K562 (cell line): ENCODE measurements at regions not wholly inside any gene's neighbourhood (a gene's known extent, or its start where the extent isn't known, plus 50 kb on each side); places are given as distances from the start of the nearest gene placed in this dataset.

Experiments
- ATAC-seq: fragments of 200-7000 bp; cut with Tn5 transposase; 3 replicates; pipeline ENCODE4 v1.9.1; 2020; ENCODE audit warnings: moderate library complexity
- BruUV-seq: library from RNA; stranded (reverse); fragments of 400-500 nt; replicated peaks from 2 replicates; lab custom pipeline; 2021; lab: Mats Ljungman, UMichigan
- CTCF ChIA-PET: fragments of 300-600 bp; formaldehyde crosslinking; extraction: SDS; loops from one replicate; lab custom pipeline; 2021; ENCODE audit warnings: low intra/inter-chr PET ratio; lab: Yijun Ruan, JAX
- POLR2A ChIA-PET: fragments of 300-600, 350-650 bp; sonication (Branson Sonifier 250); formaldehyde crosslinking; extraction: SDS; loops from one replicate; lab custom pipeline; 2021; ENCODE audit warnings: antibody characterized with exemption, inconsistent platforms; lab: Yijun Ruan, JAX
- DNase-seq, 4 experiments: peaks; one replicate each; pipeline versions ENCODE4 v3.0.0 to v3.0.0-alpha.2; 2011 to 2018; ENCODE audit warnings: low spot score in 3 of 4, mixed read lengths in 3 of 4; ENCODE audit errors: extremely low read depth in 1 of 4
- FAIRE-seq: peaks from 2 replicates; lab custom pipeline; 2011; peaks lifted over from hg19 to GRCh38; lab: Jason Lieb, UNC
- H2AFZ ChIP-seq: 2 replicates; pipeline ENCODE4 v1.6.0; 2011; ENCODE audit warnings: low read depth, low read length, control low read depth, inconsistent platforms
- H3K27ac ChIP-seq: fragments of 200-600 bp; 3 replicates; pipeline ENCODE4 v1.8.0; 2011; ENCODE audit warnings: low read depth, mild to moderate bottlenecking, control low read depth, inconsistent platforms, low read length, moderate library complexity, mixed read lengths; ENCODE audit errors: extremely low read depth
- H3K27me3 ChIP-seq, 2 experiments: fragments of 300-600 bp in 1 of 2; 2 replicates in 1 of 2; 3 replicates in 1 of 2; pipeline versions ENCODE4 v1.6.0 to v1.8.0; 2011; ENCODE audit warnings: inconsistent platforms in 2 of 2, low read length in 2 of 2, mild to moderate bottlenecking in 1 of 2, mixed read lengths in 1 of 2, moderate library complexity in 1 of 2; ENCODE audit not compliant: control insufficient read depth in 2 of 2, insufficient read depth in 2 of 2
- H3K36me3 ChIP-seq: fragments of 300-600 bp; 3 replicates; pipeline ENCODE4 v1.8.0; 2011; ENCODE audit warnings: mild to moderate bottlenecking, low read length, inconsistent platforms; ENCODE audit not compliant: control insufficient read depth, insufficient read depth
- H3K4me1 ChIP-seq, 2 experiments: fragments of 200-600 bp in 1 of 2; replicated peaks in 1 of 2; 2 replicates in 1 of 2; 3 replicates in 1 of 2; pipeline versions ENCODE4 v1.5.1 to v1.8.0; 2011; ENCODE audit warnings: inconsistent platforms in 2 of 2, low read length in 2 of 2, mild to moderate bottlenecking in 1 of 2, mixed read lengths in 1 of 2, moderate library complexity in 1 of 2; ENCODE audit not compliant: control insufficient read depth in 2 of 2, insufficient read depth in 2 of 2
- H3K4me2 ChIP-seq: 2 replicates; pipeline ENCODE4 v1.6.1; 2011; ENCODE audit warnings: low read length, control low read depth, inconsistent platforms, mixed read lengths; ENCODE audit not compliant: insufficient read depth
- H3K4me3 ChIP-seq: fragments of 200-600 bp; sonication (generic), shearing (Covaris generic); 2 replicates; pipeline ENCODE4 v1.5.1; 2016; ENCODE audit warnings: control low read depth, inconsistent platforms
- H3K79me2 ChIP-seq: fragments of 200-600 bp; 3 replicates; pipeline ENCODE4 v1.8.0; 2011; ENCODE audit warnings: low read length, inconsistent platforms; ENCODE audit not compliant: control insufficient read depth, insufficient read depth
- H3K9ac ChIP-seq, 2 experiments: 2 replicates each; pipeline versions ENCODE4 v1.6.0 to v1.6.1; 2011; ENCODE audit warnings: low read depth in 2 of 2, low read length in 2 of 2, control low read depth in 1 of 2, inconsistent platforms in 1 of 2, mild to moderate bottlenecking in 1 of 2, mixed read lengths in 1 of 2; ENCODE audit not compliant: insufficient read depth in 1 of 2
- H3K9me1 ChIP-seq: one replicate; pipeline ENCODE4 v1.6.0; 2011; ENCODE audit warnings: inconsistent platforms, mild to moderate bottlenecking, low read length, moderate library complexity; ENCODE audit not compliant: control insufficient read depth, insufficient read depth
- H3K9me3 ChIP-seq: replicated peaks from 2 replicates; pipeline ENCODE4 v1.5.1; 2011; ENCODE audit warnings: low read depth, low read length, inconsistent platforms; ENCODE audit not compliant: control insufficient read depth, insufficient read depth
- H4K20me1 ChIP-seq: replicated peaks from 2 replicates; pipeline ENCODE4 v1.6.1; 2011; ENCODE audit warnings: low read length, inconsistent platforms, mixed read lengths; ENCODE audit not compliant: control insufficient read depth, insufficient read depth
- ARID2 ChIP-seq: fragments of 450-650 bp; IDR thresholded peaks from 2 replicates; pipeline ENCODE4 v1.6.1; 2017; ENCODE audit warnings: antibody characterized with exemption, mild to moderate bottlenecking
- ARID3A ChIP-seq: IDR thresholded peaks from 2 replicates; pipeline ENCODE4 v1.6.1; 2012; ENCODE audit warnings: low read depth, low read length, improper control_type of control experiment, borderline replicate concordance
- BRF2 ChIP-seq: IDR thresholded peaks from 3 replicates; pipeline ENCODE4 v1.6.1; 2011; ENCODE audit warnings: borderline replicate concordance, mild to moderate bottlenecking; ENCODE audit not compliant: insufficient read length, insufficient read depth
- E2F5 ChIP-seq: sonication (generic); formaldehyde crosslinking; IDR thresholded peaks from 2 replicates; pipeline ENCODE4 v1.8.0; 2022; ENCODE audit warnings: mild to moderate bottlenecking, missing genetic modification reagents
- GABPB2 ChIP-seq: fragments of 250-450 bp; sonication (Bioruptor Pico); conservative IDR thresholded peaks from 2 replicates; pipeline ENCODE4 v1.5.1; 2021; ENCODE audit warnings: mild to moderate bottlenecking
- KAT8 ChIP-seq: fragments of 450-650 bp; IDR thresholded peaks from 2 replicates; pipeline ENCODE4 v1.6.1; 2016; ENCODE audit warnings: low read depth, mild to moderate bottlenecking
- KDM2B ChIP-seq: fragments of 250-450 bp; sonication (Bioruptor Pico); IDR thresholded peaks from 2 replicates; pipeline ENCODE4 v1.8.0; 2021; ENCODE audit warnings: mild to moderate bottlenecking, moderate library complexity
- MEF2A ChIP-seq: IDR thresholded peaks from 2 replicates; pipeline ENCODE4 v1.6.1; 2011; ENCODE audit warnings: low read depth, mild to moderate bottlenecking, low read length, moderate library complexity; ENCODE audit not compliant: control insufficient read depth
- NONO ChIP-seq, 2 experiments: fragments of 200-400 bp in 1 of 2; fragments of 450-650 bp in 1 of 2; formaldehyde crosslinking in 1 of 2; IDR thresholded peaks; 2 replicates each; pipeline ENCODE4 v1.6.1; 2017; ENCODE audit warnings: low read depth in 2 of 2, mild to moderate bottlenecking in 2 of 2, moderate library complexity in 2 of 2, low read length in 1 of 2
- PATZ1 ChIP-seq: fragments of 250-450 bp; sonication (Bioruptor Pico); IDR thresholded peaks from 2 replicates; pipeline ENCODE4 v1.5.0; 2020; ENCODE audit warnings: mild to moderate bottlenecking, borderline replicate concordance
- PHTF2 ChIP-seq: fragments of 250-450 bp; sonication (Bioruptor Pico); IDR thresholded peaks from 2 replicates; pipeline ENCODE4 v1.5.0; 2021; ENCODE audit warnings: mild to moderate bottlenecking
- TEAD4 ChIP-seq, 2 experiments: sonication (generic) in 1 of 2; formaldehyde crosslinking in 1 of 2; IDR thresholded peaks; 2 replicates each; pipeline versions ENCODE4 v1.6.1 to v1.8.0; 2012 to 2022; ENCODE audit warnings: borderline replicate concordance in 1 of 2, inconsistent platforms in 1 of 2, low read length in 1 of 2, mild to moderate bottlenecking in 1 of 2, missing genetic modification reagents in 1 of 2
- ZNF12 ChIP-seq: sonication (generic); formaldehyde crosslinking; IDR thresholded peaks from 2 replicates; pipeline ENCODE4 v1.4.0; 2020; ENCODE audit warnings: mild to moderate bottlenecking, missing genetic modification reagents
- ZNF140 ChIP-seq: fragments of 250-450 bp; sonication (Bioruptor Pico); IDR thresholded peaks from 2 replicates; pipeline ENCODE4 v1.8.0; 2021; ENCODE audit warnings: moderate library complexity, mild to moderate bottlenecking, inconsistent platforms
- ZNF561 ChIP-seq: fragments of 450-650 bp; formaldehyde crosslinking; conservative IDR thresholded peaks from 2 replicates; pipeline ENCODE4 v1.4.0; 2020; ENCODE audit warnings: mild to moderate bottlenecking, moderate library complexity
- WGBS: fragments of 100-300 bp; shearing (Covaris generic); methylation state at CpG from one replicate; pipeline ENCODE4 v1.1.6; 2016; ENCODE audit warnings: low coverage, mixed read lengths; ENCODE audit not compliant: insufficient coverage; ENCODE audit errors: missing lambda C conversion rate; 5-methylcytosine and 5-hydroxymethylcytosine counted together
- in situ Hi-C: fragments of 300-500 bp; cut with MboI; formaldehyde crosslinking; loops from 4 replicates; pipeline ENCODE4 v1.15.0; 2018; ENCODE audit warnings: inconsistent platforms, mixed read lengths
- intact Hi-C: fragments of 100-400 bp; cut with micrococcal nuclease; formaldehyde crosslinking; loops from 2 replicates; pipeline ENCODE4 v1.14.2; 2022

- CTCF ChIA-PET: no interaction called here
- in situ Hi-C loops (no loop called here), intact Hi-C loops (no loop called here)
- H3K36me3 ChIP-seq: no peaks in the 10 kb centered on the region
- H3K9me3 ChIP-seq: no peaks in the 10 kb centered on the region
- H2AFZ ChIP-seq: no peak overlapping the region
- no TSS peak for BruUV-seq
- ATAC-seq (no peak), DNase-seq (peak in 1 of 4 experiments; percentile 1), FAIRE-seq (no peak)
- H3K9ac ChIP-seq: no peak overlapping the region
- no peak overlapping the region for H3K4me3 ChIP-seq
- H3K79me2 ChIP-seq: no peaks in the 10 kb centered on the region
- no peaks in the 10 kb centered on the region for H3K27me3 ChIP-seq
- no peaks in the 10 kb centered on the region for H3K4me1 ChIP-seq
- 2% methylated on average over 11 of the region's 23 CpGs for WGBS
- POLR2A ChIA-PET: no interaction called here
- no peaks in the 10 kb centered on the region for H4K20me1 ChIP-seq
- H3K4me2 ChIP-seq: no peak overlapping the region
- no peaks in the 10 kb centered on the region for H3K9me1 ChIP-seq
- no peak overlapping the region for H3K27ac ChIP-seq
- TF ChIP-seq BRF2 (no peak), ZNF561 (no peak), GABPB2 (no peak), NONO (IDR thresholded peaks at IDR 0.05; ENCODE audit: low read depth in 2 of 2, low read length in 1 of 2) (no peak), ARID3A (no peak), E2F5 (CRISPR knock-in tag) (no peak), MEF2A (no peak), ARID2 (no peak), KAT8 (no peak), ZNF140 (CRISPR knock-in tag) (no peak), PATZ1 (CRISPR knock-in tag) (no peak), TEAD4 (IDR thresholded peaks at IDR 0.05; ENCODE audit: low read length) (no peak), TEAD4 (CRISPR knock-in tag; IDR thresholded peaks at IDR 0.05; ENCODE audit: borderline replicate concordance) (no peak), KDM2B (CRISPR knock-in tag) (no peak), ZNF12 (CRISPR knock-in tag) (no peak), PHTF2 (CRISPR knock-in tag) (no peak)
Observed at GRCh38 chr14:105885561-105886320, 359.4 kb downstream of the TMEM121 start.
